HG03354 (cell line): ENCODE measurements at regions not wholly inside any gene's neighbourhood (a gene's known extent, or its start where the extent isn't known, plus 50 kb on each side); places are given as distances from the start of the nearest gene placed in this dataset.
"Not testable (repeated sequence)": the region's sequence is repeated elsewhere in the genome, so short reads cannot be mapped to it uniquely, and the experiment has no call there.

Experiments
- ATAC-seq: cut with Tn5 transposase; IDR thresholded peaks from one replicate; pipeline ENCODE4 v1.9.1; 2021; ENCODE audit warnings: mild to moderate bottlenecking; ENCODE audit not compliant: unreplicated experiment, poor library complexity, severe bottlenecking

DNA sequence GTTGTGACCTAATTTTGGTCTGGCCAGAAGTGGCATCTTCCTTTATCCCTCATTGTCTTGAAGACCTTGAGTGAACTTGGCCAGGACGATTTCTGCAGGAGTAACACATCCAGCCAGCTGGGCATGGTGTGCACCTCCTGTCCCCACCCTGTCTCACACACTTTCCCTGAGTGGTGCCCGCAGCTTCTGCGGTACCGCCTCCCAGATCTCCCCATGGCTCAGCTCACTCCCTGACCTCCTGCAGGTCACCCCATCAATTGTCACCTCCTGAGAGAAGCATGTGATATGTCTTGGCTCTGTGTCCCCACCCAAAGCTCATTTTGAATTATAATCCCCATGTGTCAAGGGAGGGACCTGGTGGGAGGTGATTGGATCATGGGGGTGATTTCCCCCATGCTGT is 50.2 kb upstream of the TP53I11 start:
- no peak for ATAC-seq

DNA sequence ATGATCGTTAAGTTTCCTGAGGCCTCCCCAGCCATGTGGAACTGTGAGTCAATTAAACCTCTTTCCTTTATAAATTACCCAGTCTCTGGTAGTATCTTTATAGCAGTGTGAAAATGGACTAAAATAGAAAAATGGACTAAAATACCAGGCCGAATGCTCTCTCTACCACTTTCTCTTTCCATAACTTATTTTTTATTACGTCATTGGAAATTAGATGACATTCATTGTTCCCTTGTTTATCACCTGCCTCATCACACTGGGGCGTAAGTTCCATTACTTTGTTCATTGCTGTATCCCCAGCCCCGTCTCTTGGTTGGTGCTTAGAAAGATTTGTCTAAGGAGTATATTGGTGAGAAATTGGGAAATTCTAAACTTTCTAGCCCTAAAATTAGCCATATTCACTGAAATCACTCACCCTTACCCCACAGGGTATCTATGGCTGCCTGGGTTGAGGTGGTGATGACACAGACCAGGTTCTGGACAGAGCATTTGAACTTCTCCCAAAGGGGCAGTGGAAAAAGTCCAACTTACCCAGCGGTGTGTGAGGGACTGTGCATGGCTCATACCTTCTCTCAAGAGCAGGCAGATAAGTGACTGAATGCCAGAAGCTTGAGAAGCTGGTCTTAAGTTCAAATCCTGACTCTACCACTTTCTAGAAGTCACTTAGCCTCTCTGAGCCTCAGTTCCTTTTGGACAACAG is 50.9 kb upstream of the TP53I11 start:
- no peak for ATAC-seq

DNA sequence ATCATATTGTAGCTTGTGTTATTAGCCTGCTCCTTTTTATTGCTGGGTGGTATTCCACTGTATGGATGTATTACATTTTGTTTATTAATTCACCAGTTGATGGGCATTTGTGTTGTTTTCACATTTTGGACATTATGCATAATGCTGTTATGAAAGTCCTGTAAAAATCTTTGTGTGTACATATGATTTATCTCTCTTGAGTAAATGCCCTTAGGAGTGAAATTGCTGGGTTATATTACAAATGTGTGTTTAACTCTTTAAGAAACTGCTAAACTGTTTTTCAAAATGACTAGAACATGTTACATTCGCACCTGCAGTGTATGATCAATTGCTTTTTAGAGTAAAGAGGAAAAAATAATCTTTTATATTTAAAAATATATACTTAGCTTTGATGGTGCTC is 54.4 kb upstream of the TP53I11 start:
- no peak for ATAC-seq

- ATAC-seq, result no peak
These were observed 56.3 kb upstream of the TP53I11 start for GRCh38 chr11:45007011-45007410.

GRCh38 chr11:45015983-45016382 is 65.3 kb upstream of the TP53I11 start:
- not testable (repeated sequence) for ATAC-seq

GRCh38 chr11:45016446-45016845 is 65.8 kb upstream of the TP53I11 start:
- not testable (repeated sequence) for ATAC-seq

GRCh38 chr11:45017329-45017728 is 66.6 kb upstream of the TP53I11 start:
- no peak for ATAC-seq

GRCh38 chr11:45021001-45021400 is 70.3 kb upstream of the TP53I11 start:
- no peak for ATAC-seq

DNA sequence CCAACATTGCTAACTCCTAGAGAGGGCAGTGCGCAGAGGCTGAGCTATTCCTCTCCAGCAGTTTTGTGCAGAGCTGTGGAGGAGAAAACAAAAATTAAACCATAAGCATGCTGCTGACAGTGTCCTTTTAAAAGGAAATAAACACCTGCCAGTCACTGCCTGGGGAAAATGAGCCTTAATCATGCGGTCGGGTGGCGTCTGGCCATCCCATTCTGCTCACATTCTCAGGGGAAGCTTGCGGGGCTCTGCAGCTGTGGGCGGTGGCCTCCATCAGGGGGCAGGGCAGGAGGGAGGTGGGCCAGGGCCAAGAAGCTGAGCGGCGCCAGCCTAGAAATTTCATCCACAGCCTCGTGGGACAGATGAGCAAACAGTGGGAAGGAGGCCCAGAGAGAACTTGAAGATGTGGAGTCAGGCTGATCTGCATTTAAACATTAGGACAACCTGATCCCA is 71.0 kb upstream of the TP53I11 start:
- ATAC-seq, result no peak

DNA sequence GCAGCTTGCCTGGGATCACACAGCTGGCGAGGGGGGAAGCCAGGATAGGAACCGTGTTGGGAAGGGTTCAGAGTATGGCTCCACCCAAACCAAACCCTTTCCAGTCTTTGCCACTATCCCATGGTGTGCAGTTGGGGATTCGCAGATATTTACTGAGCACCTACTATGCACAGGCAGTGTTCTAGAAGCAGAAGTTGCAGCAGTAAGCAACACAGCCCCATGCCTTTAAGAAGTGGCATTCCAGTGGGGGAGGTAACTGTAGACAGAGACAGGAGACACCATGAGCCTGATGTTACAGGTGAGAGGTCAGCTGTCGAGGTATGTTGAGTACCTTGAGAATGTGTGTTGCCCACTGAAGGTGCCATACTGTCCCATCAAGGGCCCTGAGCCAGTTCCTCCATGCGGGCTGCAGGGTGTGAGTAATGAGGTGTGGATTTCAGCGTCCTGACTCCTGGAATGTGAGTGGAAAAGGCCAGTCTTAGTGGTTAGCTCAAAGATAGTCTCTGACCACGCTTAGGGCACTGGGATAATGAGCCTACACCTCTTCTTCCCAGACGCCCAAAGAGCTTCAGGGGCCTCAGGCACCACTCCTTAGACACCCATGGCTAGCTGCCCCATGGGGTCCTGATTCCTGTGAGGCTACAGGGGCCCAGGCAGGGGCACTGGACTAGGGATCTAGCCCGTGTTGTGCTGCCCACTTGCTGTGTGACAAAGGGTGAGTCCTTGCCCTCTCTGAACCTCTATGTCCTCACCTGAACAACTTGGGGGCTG is 71.8 kb upstream of the TP53I11 start:
- no peak for ATAC-seq

DNA sequence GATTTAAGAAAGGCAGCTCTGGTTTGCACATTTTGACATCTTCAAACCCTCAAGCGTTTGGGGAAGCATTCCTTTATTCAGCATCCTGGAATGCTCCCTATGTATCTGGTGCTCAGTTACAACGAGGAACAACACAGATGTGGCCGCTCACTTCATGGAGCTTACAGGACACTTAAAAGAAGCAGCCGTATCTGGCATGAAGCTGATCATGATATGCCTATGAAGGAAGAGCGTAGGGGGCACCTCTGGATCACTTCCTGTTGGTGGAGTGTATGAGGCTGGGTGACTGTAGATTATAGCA is 72.3 kb upstream of the TP53I11 start:
- no peak for ATAC-seq

GRCh38 chr11:45024316-45024715 is 73.6 kb upstream of the TP53I11 start:
- no peak for ATAC-seq

DNA sequence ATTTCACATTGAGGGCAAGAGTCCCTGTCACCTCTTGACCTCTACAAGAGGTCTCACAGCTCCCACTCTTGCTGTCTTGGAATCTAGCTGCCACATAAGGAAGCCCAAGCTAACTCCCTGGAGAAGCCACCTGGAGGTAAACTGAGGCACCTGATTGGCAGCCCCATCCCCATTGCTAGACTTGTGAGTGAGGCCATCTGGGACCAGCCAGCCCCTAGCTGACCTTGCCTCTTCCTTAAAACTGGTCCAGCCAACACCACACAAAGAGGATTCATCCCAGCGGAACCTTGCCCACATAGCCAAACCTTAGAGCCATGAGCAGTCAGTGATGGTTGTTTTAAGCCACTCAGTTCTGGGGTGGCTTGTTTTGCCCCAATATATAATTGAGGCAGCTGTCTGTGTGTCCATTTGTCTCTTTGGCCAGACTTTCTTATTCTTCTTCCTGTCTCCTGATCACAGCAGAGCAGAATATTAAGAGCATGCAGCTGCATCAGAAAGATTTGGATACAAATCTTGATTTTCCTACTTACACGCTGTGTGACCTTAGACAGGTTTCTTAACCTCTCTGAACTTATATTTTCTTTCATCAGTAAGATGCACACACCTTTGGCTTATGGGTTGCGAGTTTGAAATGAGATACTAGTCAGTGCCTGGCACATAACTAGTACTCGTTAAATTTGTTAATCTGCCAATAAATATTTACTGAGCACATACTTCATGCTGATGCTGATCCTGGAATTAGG is 74.3 kb upstream of the TP53I11 start:
- ATAC-seq, result no peak

GRCh38 chr11:45025716-45026492 is 75.2 kb upstream of the TP53I11 start:
- ATAC-seq, result peak; percentile 95

GRCh38 chr11:45026835-45027234 is 76.2 kb upstream of the TP53I11 start:
- ATAC-seq, result no peak

- no peak for ATAC-seq
These were observed 76.6 kb upstream of the TP53I11 start for GRCh38 chr11:45027312-45027711.

- no peak for ATAC-seq
These were observed 78.4 kb upstream of the TP53I11 start for GRCh38 chr11:45028911-45029682.

DNA sequence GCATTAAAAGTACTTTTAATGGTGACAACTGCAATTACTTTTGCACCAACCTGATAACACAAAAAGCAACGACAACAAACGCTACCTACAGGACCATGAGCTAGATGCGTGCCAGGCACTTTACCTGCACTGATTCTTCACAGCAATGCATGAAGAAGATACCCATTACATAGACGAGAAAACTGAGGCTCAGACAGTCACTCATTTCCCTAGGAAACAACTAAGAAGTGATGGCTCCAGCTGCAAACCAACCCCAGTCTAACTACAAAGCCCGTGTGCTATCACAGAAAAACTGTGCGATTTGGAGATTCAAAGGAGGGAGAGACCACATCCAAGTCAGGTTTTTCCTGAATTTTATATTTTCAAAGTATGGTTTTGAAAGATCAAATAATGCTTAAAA is 80.1 kb upstream of the TP53I11 start:
- no peak for ATAC-seq

DNA sequence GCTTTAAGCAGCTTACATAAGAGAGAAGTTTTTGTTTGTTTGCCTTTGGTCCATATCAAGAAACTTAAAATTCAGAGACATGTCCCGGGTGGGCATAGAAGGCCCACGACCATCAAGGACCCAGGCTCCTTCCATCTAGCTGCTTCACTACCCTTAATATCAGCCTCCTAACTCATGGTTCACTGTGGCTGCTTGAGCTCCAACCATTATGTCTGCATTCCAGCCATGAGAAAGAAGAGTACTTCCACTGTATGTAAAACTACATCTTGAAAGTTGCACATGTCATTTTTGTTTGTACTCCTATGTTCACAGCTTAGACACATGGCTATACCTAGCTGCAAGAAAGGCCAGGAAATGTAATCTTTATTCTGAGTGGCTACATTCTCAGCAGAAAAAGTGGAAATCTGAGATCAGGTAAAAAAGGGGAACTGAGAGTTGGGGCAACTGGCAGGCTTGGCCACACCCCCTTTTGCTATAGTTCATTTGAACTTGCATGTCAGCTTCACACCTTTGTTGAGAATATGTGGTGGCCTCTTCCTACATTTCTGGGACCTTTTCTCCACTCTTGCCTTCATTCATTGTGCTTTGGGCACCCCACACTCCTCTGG is 81.3 kb upstream of the TP53I11 start:
- ATAC-seq, result peak; percentile 95
